Panc1 (cell line): ENCODE measurements at regions not wholly inside any gene's neighbourhood (a gene's known extent, or its start where the extent isn't known, plus 50 kb on each side); places are given as distances from the start of the nearest gene placed in this dataset.

ENCODE experiments used
- ATAC-seq: fragments of 200-7000 bp; cut with Tn5 transposase; 2 replicates; pipeline ENCODE4 v1.9.1; 2020; ENCODE audit warnings: mild to moderate bottlenecking, moderate library complexity
- BruUV-seq: library from RNA; stranded (reverse); fragments of 400-500 nt; replicated peaks from 2 replicates; lab custom pipeline; 2021; lab: Mats Ljungman, UMichigan
- CTCF ChIA-PET: fragments of 300-600 bp; sonication (Branson Sonifier 250); formaldehyde crosslinking; loops from one replicate; lab custom pipeline; 2022; ENCODE audit warnings: antibody characterized with exemption; lab: Charles Lee
- POLR2A ChIA-PET: fragments of 300-600 bp; sonication (Branson Sonifier 250); formaldehyde crosslinking; loops from one replicate; lab custom pipeline; 2022; ENCODE audit warnings: antibody characterized with exemption; lab: Charles Lee
- DNase-seq: peaks from one replicate; pipeline ENCODE4 v3.0.0-alpha.2; 2010; ENCODE audit warnings: low read depth, low spot score
- H3K27ac ChIP-seq: 2 replicates; pipeline ENCODE4 v1.5.1; 2011; ENCODE audit warnings: mild to moderate bottlenecking, low read length, inconsistent platforms
- H3K27me3 ChIP-seq: fragments of 200-500 bp; sonication (Bioruptor generic); 2 replicates; pipeline ENCODE4 v1.6.0; 2014; ENCODE audit warnings: low read length, inconsistent platforms; ENCODE audit not compliant: control insufficient read depth, insufficient read depth
- H3K36me3 ChIP-seq: fragments of 200-500 bp; sonication (Bioruptor generic); 2 replicates; pipeline ENCODE4 v1.5.1; 2014; ENCODE audit warnings: inconsistent platforms, mild to moderate bottlenecking, low read length, moderate library complexity; ENCODE audit not compliant: control insufficient read depth, insufficient read depth
- H3K4me1 ChIP-seq: 2 replicates; pipeline ENCODE4 v1.5.1; 2011; ENCODE audit warnings: inconsistent platforms, mild to moderate bottlenecking, low read length, moderate library complexity; ENCODE audit not compliant: control insufficient read depth, insufficient read depth
- H3K4me3 ChIP-seq, 2 experiments: 2 replicates each; pipeline ENCODE4 v1.5.1; 2011 to 2012; ENCODE audit warnings: low read depth in 2 of 2, low read length in 2 of 2, mild to moderate bottlenecking in 2 of 2, inconsistent platforms in 1 of 2, moderate library complexity in 1 of 2
- H3K9me3 ChIP-seq: fragments of 200-500 bp; sonication (Bioruptor generic); 2 replicates; pipeline ENCODE4 v1.5.1; 2014; ENCODE audit warnings: low read depth, mild to moderate bottlenecking, inconsistent platforms, low read length, moderate library complexity; ENCODE audit not compliant: control insufficient read depth, insufficient read depth
- CTCF ChIP-seq: fragments of 450-650 bp; IDR thresholded peaks from 2 replicates; pipeline ENCODE4 v1.5.1; 2017; ENCODE audit warnings: mild to moderate bottlenecking
- POLR2AphosphoS5 ChIP-seq: IDR thresholded peaks from 2 replicates; pipeline ENCODE4 v1.6.1; 2012; ENCODE audit warnings: mild to moderate bottlenecking, low read depth, low read length, moderate library complexity
- SIN3A ChIP-seq: IDR thresholded peaks from 2 replicates; pipeline ENCODE4 v1.6.1; 2012; ENCODE audit warnings: low read depth, mild to moderate bottlenecking, low read length, moderate library complexity, borderline replicate concordance; ENCODE audit not compliant: insufficient read depth
- TCF7L2 ChIP-seq: IDR thresholded peaks from 2 replicates; pipeline ENCODE4 v1.6.1; 2011; ENCODE audit warnings: mild to moderate bottlenecking, low read depth, low read length, inconsistent platforms
- in situ Hi-C: cut with HindIII; loops from 2 replicates; pipeline ENCODE4 v1.10.0; 2016; ENCODE audit warnings: low sequenced_read_pairs, low pct_unique_long_range_greater_than_20kb
- intact Hi-C: fragments of 100-400 bp; cut with micrococcal nuclease; formaldehyde crosslinking; loops from one replicate; pipeline ENCODE4 v1.10.0; 2022; ENCODE audit not compliant: unreplicated experiment
- TF ChIP-seq, protein P1 (sequence below), 2 experiments: IDR thresholded peaks; 2 replicates each; pipeline ENCODE4 v1.6.1; 2011 to 2012; ENCODE audit warnings: low read depth in 2 of 2, control low read depth in 1 of 2, low read length in 1 of 2, mild to moderate bottlenecking in 1 of 2, moderate library complexity in 1 of 2; ENCODE audit not compliant: insufficient read depth in 1 of 2

DNA sequence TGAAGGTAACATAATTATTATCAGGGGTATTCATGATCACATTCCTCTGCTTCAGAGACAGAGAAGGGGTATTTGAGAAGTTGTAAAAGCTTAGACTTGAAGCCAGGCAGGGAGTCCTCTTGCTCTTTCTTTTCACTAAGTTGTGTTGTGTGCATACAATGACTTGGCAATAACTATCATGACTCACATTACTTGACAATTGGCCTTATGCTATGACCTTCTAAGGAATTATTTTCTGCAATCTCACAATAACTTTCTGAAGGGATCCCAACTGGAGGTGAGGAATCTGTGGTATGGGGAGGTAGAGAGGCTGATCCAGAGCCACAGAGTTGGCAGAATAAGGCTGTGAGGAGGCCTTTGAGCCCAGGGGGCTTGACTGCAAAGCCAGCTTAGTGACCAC, 622.3 kb downstream of the MTRR start:
- TF ChIP-seq, protein P1, sequence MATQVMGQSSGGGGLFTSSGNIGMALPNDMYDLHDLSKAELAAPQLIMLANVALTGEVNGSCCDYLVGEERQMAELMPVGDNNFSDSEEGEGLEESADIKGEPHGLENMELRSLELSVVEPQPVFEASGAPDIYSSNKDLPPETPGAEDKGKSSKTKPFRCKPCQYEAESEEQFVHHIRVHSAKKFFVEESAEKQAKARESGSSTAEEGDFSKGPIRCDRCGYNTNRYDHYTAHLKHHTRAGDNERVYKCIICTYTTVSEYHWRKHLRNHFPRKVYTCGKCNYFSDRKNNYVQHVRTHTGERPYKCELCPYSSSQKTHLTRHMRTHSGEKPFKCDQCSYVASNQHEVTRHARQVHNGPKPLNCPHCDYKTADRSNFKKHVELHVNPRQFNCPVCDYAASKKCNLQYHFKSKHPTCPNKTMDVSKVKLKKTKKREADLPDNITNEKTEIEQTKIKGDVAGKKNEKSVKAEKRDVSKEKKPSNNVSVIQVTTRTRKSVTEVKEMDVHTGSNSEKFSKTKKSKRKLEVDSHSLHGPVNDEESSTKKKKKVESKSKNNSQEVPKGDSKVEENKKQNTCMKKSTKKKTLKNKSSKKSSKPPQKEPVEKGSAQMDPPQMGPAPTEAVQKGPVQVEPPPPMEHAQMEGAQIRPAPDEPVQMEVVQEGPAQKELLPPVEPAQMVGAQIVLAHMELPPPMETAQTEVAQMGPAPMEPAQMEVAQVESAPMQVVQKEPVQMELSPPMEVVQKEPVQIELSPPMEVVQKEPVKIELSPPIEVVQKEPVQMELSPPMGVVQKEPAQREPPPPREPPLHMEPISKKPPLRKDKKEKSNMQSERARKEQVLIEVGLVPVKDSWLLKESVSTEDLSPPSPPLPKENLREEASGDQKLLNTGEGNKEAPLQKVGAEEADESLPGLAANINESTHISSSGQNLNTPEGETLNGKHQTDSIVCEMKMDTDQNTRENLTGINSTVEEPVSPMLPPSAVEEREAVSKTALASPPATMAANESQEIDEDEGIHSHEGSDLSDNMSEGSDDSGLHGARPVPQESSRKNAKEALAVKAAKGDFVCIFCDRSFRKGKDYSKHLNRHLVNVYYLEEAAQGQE (IDR thresholded peaks at IDR 0.05; ENCODE audit: insufficient read depth in 1 of 2, low read depth in 2 of 2, low read length in 1 of 2): no peak
- TF ChIP-seq SIN3A: no peak
- no peak for TF ChIP-seq CTCF
- TF ChIP-seq POLR2AphosphoS5: no peak
- no peak for TF ChIP-seq TCF7L2
- ChIA-PET CTCF (no interaction called here), POLR2A (no interaction called here)
- H3K4me3 ChIP-seq: no peak overlapping the region
- no peaks in the 10 kb centered on the region for H3K27me3 ChIP-seq
- BruUV-seq: no TSS peak
- no peak for ATAC-seq
- H3K4me1 ChIP-seq: no peaks in the 10 kb centered on the region
- in situ Hi-C loops (no loop called here), intact Hi-C loops (no loop called here)
- H3K9me3 ChIP-seq: no peaks in the 10 kb centered on the region; the same call in 1 of the 2 replicates
- DNase-seq: no peak
- H3K36me3 ChIP-seq: no peaks in the 10 kb centered on the region
- no peak overlapping the region for H3K27ac ChIP-seq

- H3K9me3 ChIP-seq: no peaks in the 10 kb centered on the region; the same call in 1 of the 2 replicates
- TF ChIP-seq POLR2AphosphoS5: no peak
- TF ChIP-seq SIN3A: no peak
- TF ChIP-seq, protein P1 (IDR thresholded peaks at IDR 0.05; ENCODE audit: insufficient read depth in 1 of 2, low read depth in 2 of 2, low read length in 1 of 2): no peak
- TF ChIP-seq CTCF: no peak
- TF ChIP-seq TCF7L2: no peak
- intact Hi-C loops (no loop called here), in situ Hi-C loops (no loop called here)
- CTCF ChIA-PET: no interaction called here
- H3K27ac ChIP-seq: no peak overlapping the region
- ATAC-seq (no peak), DNase-seq (no peak)
- H3K4me3 ChIP-seq: no peak overlapping the region
- no TSS peak for BruUV-seq
- POLR2A ChIA-PET: no interaction called here
- no peaks in the 10 kb centered on the region for H3K27me3 ChIP-seq
- no peaks in the 10 kb centered on the region for H3K4me1 ChIP-seq
- H3K36me3 ChIP-seq: no peaks in the 10 kb centered on the region
These were observed 624.2 kb downstream of the MTRR start for GRCh38 chr5:8493176-8493575.
